Fibroblast of lung (primary cell): ENCODE measurements at regions not wholly inside any gene's neighbourhood (a gene's known extent, or its start where the extent isn't known, plus 50 kb on each side); places are given as distances from the start of the nearest gene placed in this dataset.

Experiments
- DNase-seq, 2 donors: peaks; one replicate each; pipeline versions ENCODE4 v3.0.0 to v3.0.0-alpha.2; 2010; ENCODE audit warnings: low read depth in 2 of 2
- H2AFZ ChIP-seq: 2 replicates; pipeline ENCODE4 v1.5.1; 2012; ENCODE audit warnings: low read length, control low read depth, inconsistent platforms
- H3K27ac ChIP-seq: 2 replicates; pipeline ENCODE4 v1.5.1; 2011; ENCODE audit warnings: low read length, control low read depth; ENCODE audit not compliant: insufficient read depth
- H3K27me3 ChIP-seq: 2 replicates; pipeline ENCODE4 v1.5.1; 2011; ENCODE audit warnings: mild to moderate bottlenecking, low read length; ENCODE audit not compliant: control insufficient read depth, insufficient read depth
- H3K36me3 ChIP-seq: 2 replicates; pipeline ENCODE4 v1.5.1; 2011; ENCODE audit warnings: low read length; ENCODE audit not compliant: control insufficient read depth, insufficient read depth
- H3K4me1 ChIP-seq: 2 replicates; pipeline ENCODE4 v1.5.1; 2011; ENCODE audit warnings: low read length; ENCODE audit not compliant: control insufficient read depth, insufficient read depth; ENCODE audit errors: extremely low read depth
- H3K4me2 ChIP-seq: 2 replicates; pipeline ENCODE4 v1.5.1; 2011; ENCODE audit warnings: low read length, control low read depth; ENCODE audit not compliant: insufficient read depth; ENCODE audit errors: extremely low read depth
- H3K4me3 ChIP-seq, 4 experiments: fragments of 200-600 bp in 1 of 4; sonication (generic) in 1 of 4; replicated peaks in 1 of 4; 2 replicates each; pipeline ENCODE4 v1.5.1; 2011 to 2016; ENCODE audit warnings: low read length in 4 of 4, low read depth in 3 of 4, mild to moderate bottlenecking in 3 of 4, control low read depth in 2 of 4, inconsistent platforms in 1 of 4, mixed read lengths in 1 of 4; ENCODE audit not compliant: insufficient read depth in 1 of 4; ENCODE audit errors: control extremely low read depth in 1 of 4
- H3K79me2 ChIP-seq: 2 replicates; pipeline ENCODE4 v1.5.1; 2012; ENCODE audit warnings: mild to moderate bottlenecking, low read length, inconsistent platforms; ENCODE audit not compliant: control insufficient read depth, insufficient read depth
- H3K9ac ChIP-seq: 2 replicates; pipeline ENCODE4 v1.5.1; 2011; ENCODE audit warnings: mild to moderate bottlenecking, low read length, control low read depth; ENCODE audit not compliant: insufficient read depth
- H3K9me3 ChIP-seq: 2 replicates; pipeline ENCODE4 v1.5.1; 2012; ENCODE audit warnings: low read depth, low read length; ENCODE audit not compliant: control insufficient read depth, insufficient read depth
- H4K20me1 ChIP-seq: 2 replicates; pipeline ENCODE4 v1.5.1; 2011; ENCODE audit warnings: low read length; ENCODE audit not compliant: control insufficient read depth, insufficient read depth; ENCODE audit errors: extremely low read depth
- CTCF ChIP-seq, 2 donors: IDR thresholded peaks in 1 of 2; conservative IDR thresholded peaks in 1 of 2; 1 replicate in 1 of 2; 2 replicates in 1 of 2; pipeline ENCODE4 v1.5.1; 2011 to 2012; ENCODE audit warnings: low read length in 2 of 2, control low read depth in 1 of 2, inconsistent platforms in 1 of 2, low read depth in 1 of 2, mild to moderate bottlenecking in 1 of 2
- EZH2 ChIP-seq: IDR thresholded peaks from 2 replicates; pipeline ENCODE4 v1.5.1; 2012; ENCODE audit warnings: low read length, control low read depth, mild to moderate bottlenecking; ENCODE audit errors: missing control alignments

GRCh38 chr14:83689265-83689664, 1840.7 kb upstream of the FLRT2 start:
- no peak overlapping the region for H3K4me3 ChIP-seq
- DNase-seq, result no peak
- no peaks in the 10 kb centered on the region for H3K79me2 ChIP-seq

GRCh38 chr14:83697099-83697498, 1832.8 kb upstream of the FLRT2 start:
- Histone ChIP-seq H3K4me3 (no peak overlapping the region), H3K36me3 (no peaks in the 10 kb centered on the region), H3K9ac (no peak overlapping the region), H3K9me3 (no peaks in the 10 kb centered on the region), H3K27me3 (no peaks in the 10 kb centered on the region), H3K27ac (no peak overlapping the region), H3K79me2 (no peaks in the 10 kb centered on the region), H2AFZ (no peak overlapping the region), H4K20me1 (no peaks in the 10 kb centered on the region), H3K4me2 (no peak overlapping the region), H3K4me1 (no peaks in the 10 kb centered on the region)
- no peak for TF ChIP-seq EZH2
- TF ChIP-seq CTCF (conservative IDR thresholded peaks at IDR 0.05 in 1 of 2, IDR thresholded peaks at IDR 0.05 in 1 of 2; ENCODE audit: low read depth in 1 of 2, low read length in 2 of 2), result no peak
- DNase-seq, result no peak

More at GRCh38 chr14:83689265-83689664, 1840.7 kb upstream of the FLRT2 start:
- H3K27ac ChIP-seq, result no peak overlapping the region
- H3K9me3 ChIP-seq, result no peaks in the 10 kb centered on the region
- H3K27me3 ChIP-seq, result no peaks in the 10 kb centered on the region
- no peak overlapping the region for H2AFZ ChIP-seq
- TF ChIP-seq CTCF (conservative IDR thresholded peaks at IDR 0.05 in 1 of 2, IDR thresholded peaks at IDR 0.05 in 1 of 2; ENCODE audit: low read depth in 1 of 2, low read length in 2 of 2), result no peak
- no peak for TF ChIP-seq EZH2
- H3K4me1 ChIP-seq, result no peaks in the 10 kb centered on the region
- no peaks in the 10 kb centered on the region for H4K20me1 ChIP-seq
- no peaks in the 10 kb centered on the region for H3K36me3 ChIP-seq
- H3K9ac ChIP-seq, result no peak overlapping the region
- H3K4me2 ChIP-seq, result no peak overlapping the region

- Histone ChIP-seq H3K4me3 (no peak overlapping the region), H3K36me3 (no peaks in the 10 kb centered on the region), H3K27ac (no peak overlapping the region), H4K20me1 (no peaks in the 10 kb centered on the region), H3K9me3 (no peaks in the 10 kb centered on the region), H3K4me2 (no peak overlapping the region), H3K79me2 (no peaks in the 10 kb centered on the region), H2AFZ (no peak overlapping the region), H3K9ac (no peak overlapping the region), H3K27me3 (no peaks in the 10 kb centered on the region), H3K4me1 (no peaks in the 10 kb centered on the region)
- no peak for DNase-seq
- TF ChIP-seq EZH2 (no peak), CTCF (conservative IDR thresholded peaks at IDR 0.05 in 1 of 2, IDR thresholded peaks at IDR 0.05 in 1 of 2; ENCODE audit: low read depth in 1 of 2, low read length in 2 of 2) (no peak)
Measured at GRCh38 chr14:83702619-83703018, 1827.3 kb upstream of the FLRT2 start.
